RWPE1 (cell line): ENCODE measurements at regions not wholly inside any gene's neighbourhood (a gene's known extent, or its start where the extent isn't known, plus 50 kb on each side); places are given as distances from the start of the nearest gene placed in this dataset.

ENCODE experiments used
- CTCF ChIA-PET: fragments of 350-600 bp; sonication (Branson Sonifier 250); formaldehyde crosslinking; extraction: SDS; loops from one replicate; lab custom pipeline; 2021; lab: Yijun Ruan, JAX
- POLR2A ChIA-PET: fragments of 400-600 bp; formaldehyde crosslinking; extraction: SDS; loops from one replicate; lab custom pipeline; 2020; ENCODE audit warnings: antibody characterized with exemption; ENCODE audit not compliant: low non-redundant PET; lab: Yijun Ruan, JAX
- DNase-seq: peaks from one replicate; pipeline ENCODE4 v3.0.0; 2012; ENCODE audit warnings: low spot score
- H3K27ac ChIP-seq: fragments of 450-650 bp; 2 replicates; pipeline ENCODE4 v1.5.1; 2017
- TF ChIP-seq, protein P1 (sequence below): fragments of 450-650 bp; conservative IDR thresholded peaks from 2 replicates; pipeline ENCODE4 v1.5.1; 2017; ENCODE audit warnings: low read depth, mild to moderate bottlenecking

- TF ChIP-seq, protein P1, sequence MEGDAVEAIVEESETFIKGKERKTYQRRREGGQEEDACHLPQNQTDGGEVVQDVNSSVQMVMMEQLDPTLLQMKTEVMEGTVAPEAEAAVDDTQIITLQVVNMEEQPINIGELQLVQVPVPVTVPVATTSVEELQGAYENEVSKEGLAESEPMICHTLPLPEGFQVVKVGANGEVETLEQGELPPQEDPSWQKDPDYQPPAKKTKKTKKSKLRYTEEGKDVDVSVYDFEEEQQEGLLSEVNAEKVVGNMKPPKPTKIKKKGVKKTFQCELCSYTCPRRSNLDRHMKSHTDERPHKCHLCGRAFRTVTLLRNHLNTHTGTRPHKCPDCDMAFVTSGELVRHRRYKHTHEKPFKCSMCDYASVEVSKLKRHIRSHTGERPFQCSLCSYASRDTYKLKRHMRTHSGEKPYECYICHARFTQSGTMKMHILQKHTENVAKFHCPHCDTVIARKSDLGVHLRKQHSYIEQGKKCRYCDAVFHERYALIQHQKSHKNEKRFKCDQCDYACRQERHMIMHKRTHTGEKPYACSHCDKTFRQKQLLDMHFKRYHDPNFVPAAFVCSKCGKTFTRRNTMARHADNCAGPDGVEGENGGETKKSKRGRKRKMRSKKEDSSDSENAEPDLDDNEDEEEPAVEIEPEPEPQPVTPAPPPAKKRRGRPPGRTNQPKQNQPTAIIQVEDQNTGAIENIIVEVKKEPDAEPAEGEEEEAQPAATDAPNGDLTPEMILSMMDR, result no peak
- no peak for DNase-seq
- H3K27ac ChIP-seq, result no peak overlapping the region
- ChIA-PET POLR2A (no interaction called here), CTCF (interaction anchor here (0.6 kb wide), 2 partner anchors 352 to 463 kb away, joined by 3 to 5 read pairs; no protein-coding TSS in a partner anchor)
Observed at GRCh38 chr20:11003341-11003740, 329.5 kb upstream of the JAG1 start.

DNA sequence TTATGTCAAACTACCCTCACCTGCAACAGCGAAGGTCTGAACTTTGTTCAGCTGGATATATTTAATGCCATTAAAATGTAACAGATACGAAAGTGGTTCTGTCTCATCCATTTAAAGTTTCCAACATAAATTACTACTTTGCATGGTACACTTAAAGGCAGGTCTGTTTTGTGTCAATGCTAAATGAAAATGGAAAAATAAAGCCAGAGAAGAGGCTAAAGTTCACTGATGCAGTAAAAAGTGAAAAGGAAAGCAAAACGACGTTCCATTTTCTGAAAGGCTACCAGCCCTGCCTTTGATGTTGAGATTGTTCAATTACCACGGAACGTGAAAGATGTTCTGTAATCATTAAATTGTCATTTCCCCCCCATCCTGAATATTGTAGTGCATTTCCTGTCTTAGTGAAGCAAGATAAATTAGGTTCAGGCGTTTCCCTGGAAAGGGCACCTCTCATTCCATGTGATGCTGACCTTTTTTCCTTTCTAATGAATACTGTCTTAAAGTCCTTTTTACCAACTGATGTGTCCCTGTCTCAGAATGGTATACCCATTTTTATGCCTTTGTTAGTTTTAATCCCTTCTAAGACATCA, 334.7 kb upstream of the JAG1 start:
- POLR2A ChIA-PET, result no interaction called here
- CTCF ChIA-PET, result no interaction called here
- DNase-seq, result no peak
- no peak overlapping the region for H3K27ac ChIP-seq
- TF ChIP-seq, protein P1, result no peak

DNA sequence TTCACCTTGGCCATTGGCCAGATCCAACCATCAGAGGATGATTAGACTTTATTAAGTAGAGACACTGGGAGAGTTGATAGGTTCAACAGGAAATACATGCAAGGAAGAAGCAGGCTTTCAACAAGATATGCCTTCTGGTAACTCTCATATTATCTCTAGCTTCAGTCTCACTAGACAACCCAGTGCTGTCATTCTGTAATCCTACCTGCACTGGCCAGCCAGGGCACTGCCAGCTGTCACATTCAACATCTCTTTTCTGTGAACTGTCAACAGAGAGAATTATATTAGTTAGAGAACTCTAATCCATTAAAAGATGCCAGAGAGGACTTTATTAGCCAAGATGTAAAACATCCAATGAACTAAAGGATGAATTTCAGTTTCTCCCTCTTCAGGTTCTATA, 337.9 kb upstream of the JAG1 start:
- POLR2A ChIA-PET, result no interaction called here
- no peak overlapping the region for H3K27ac ChIP-seq
- no peak for DNase-seq
- TF ChIP-seq, protein P1, result no peak
- CTCF ChIA-PET, result interaction anchor here (0.6 kb wide), 1 partner anchor 65 kb away, joined by 4 read pairs; no protein-coding TSS in a partner anchor

GRCh38 chr20:11012975-11013374, 339.2 kb upstream of the JAG1 start:
- CTCF ChIA-PET, result no interaction called here
- no peak for DNase-seq
- no peak overlapping the region for H3K27ac ChIP-seq
- TF ChIP-seq, protein P1, result no peak
- POLR2A ChIA-PET, result no interaction called here

DNA sequence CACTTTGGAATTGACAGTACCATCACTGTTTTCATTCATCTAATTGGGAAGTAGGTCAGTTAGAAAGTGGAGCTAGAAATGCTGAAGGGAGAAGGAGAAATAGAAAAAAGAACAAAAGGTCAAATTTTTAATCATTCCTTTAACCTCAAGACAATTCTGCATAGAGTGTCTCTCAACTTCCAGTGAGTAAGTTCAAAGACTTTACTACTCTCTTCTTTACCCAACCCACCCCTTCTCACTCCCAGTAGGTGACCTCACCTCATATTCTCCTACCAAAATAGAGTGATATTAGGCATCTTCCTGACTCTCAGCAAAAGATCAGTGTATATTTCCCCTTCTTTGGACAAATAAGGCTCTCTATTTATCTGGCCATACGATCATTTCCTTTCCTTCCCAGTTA, 340.0 kb upstream of the JAG1 start:
- CTCF ChIA-PET, result no interaction called here
- H3K27ac ChIP-seq, result no peak overlapping the region
- no peak for DNase-seq
- TF ChIP-seq, protein P1, result no peak
- POLR2A ChIA-PET, result no interaction called here

DNA sequence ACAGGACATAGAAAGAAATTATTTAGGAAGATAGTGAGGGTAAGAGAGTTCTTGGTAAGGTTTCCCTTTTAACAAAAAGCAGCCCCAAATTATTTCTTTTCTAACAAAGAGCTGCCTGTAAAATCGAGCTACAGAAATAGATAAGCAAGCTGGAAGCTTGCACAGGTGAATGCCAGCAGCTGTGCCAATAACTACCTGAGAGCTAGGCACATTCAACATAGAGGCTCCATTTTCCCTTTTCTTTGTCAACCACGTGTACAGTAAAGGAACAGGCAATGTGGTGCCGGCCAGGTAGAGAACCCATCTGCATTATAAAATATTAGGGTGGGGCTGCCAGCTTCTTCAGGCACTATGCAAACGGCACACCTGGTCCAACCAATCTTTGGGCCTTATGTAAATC, 341.6 kb upstream of the JAG1 start:
- ChIA-PET POLR2A (no interaction called here), CTCF (no interaction called here)
- H3K27ac ChIP-seq, result no peak overlapping the region
- TF ChIP-seq, protein P1, result no peak
- DNase-seq, result no peak
